SIG-M5 treated with dmso at 0.1 percent for 504 hours (cell line): ENCODE measurements at regions not wholly inside any gene's neighbourhood (a gene's known extent, or its start where the extent isn't known, plus 50 kb on each side); places are given as distances from the start of the nearest gene placed in this dataset.
"Not testable (repeated sequence)": the region's sequence is repeated elsewhere in the genome, so short reads cannot be mapped to it uniquely, and the experiment has no call there.

ENCODE experiments used
- DNase-seq: peaks from one replicate; lab custom pipeline; 2025; ENCODE audit not compliant: unreplicated experiment; lab: John Stamatoyannopoulos, UW

GRCh38 chr9:29616844-29617243 lies 2043.6 kb upstream of the C9orf72 start:
- DNase-seq = no peak

- no peak for DNase-seq
Measured at GRCh38 chr9:29625292-29625731, 2052.0 kb upstream of the C9orf72 start.

GRCh38 chr9:29625931-29626330 lies 2052.7 kb upstream of the C9orf72 start:
- no peak for DNase-seq

GRCh38 chr9:29628856-29629255 lies 2055.6 kb upstream of the C9orf72 start:
- DNase-seq = not testable (repeated sequence)

- DNase-seq = no peak
Measured at GRCh38 chr9:29637471-29638237, 2064.4 kb upstream of the C9orf72 start.

GRCh38 chr9:29640507-29640906 lies 2067.2 kb upstream of the C9orf72 start:
- DNase-seq = no peak

GRCh38 chr9:29644514-29644913 lies 2071.2 kb upstream of the C9orf72 start:
- no peak for DNase-seq

GRCh38 chr9:29647451-29647850 lies 2074.2 kb upstream of the C9orf72 start:
- DNase-seq = no peak

- no peak for DNase-seq
Measured at GRCh38 chr9:29648132-29648531, 2074.9 kb upstream of the C9orf72 start.

- DNase-seq = no peak
Measured at GRCh38 chr9:29648601-29649000, 2075.3 kb upstream of the C9orf72 start.

GRCh38 chr9:29656641-29657406 lies 2083.5 kb upstream of the C9orf72 start:
- DNase-seq = no peak

GRCh38 chr9:29657821-29658220 lies 2084.5 kb upstream of the C9orf72 start:
- no peak for DNase-seq

GRCh38 chr9:29659014-29659413 lies 2085.7 kb upstream of the C9orf72 start:
- no peak for DNase-seq

- no peak for DNase-seq
Measured at GRCh38 chr9:29659736-29660135, 2086.5 kb upstream of the C9orf72 start.

- DNase-seq = no peak
Measured at GRCh38 chr9:29668732-29669131, 2095.5 kb upstream of the C9orf72 start.

GRCh38 chr9:29669613-29670012 lies 2096.3 kb upstream of the C9orf72 start:
- no peak for DNase-seq

- DNase-seq = no peak
Measured at GRCh38 chr9:29685531-29685930, 2112.2 kb upstream of the C9orf72 start.

GRCh38 chr9:29691145-29691544 lies 2117.9 kb upstream of the C9orf72 start:
- DNase-seq = no peak

- DNase-seq = peak; percentile 8
Measured at GRCh38 chr9:29691758-29692407, 2118.6 kb upstream of the C9orf72 start.

- no peak for DNase-seq
Measured at GRCh38 chr9:29697011-29697410, 2123.7 kb upstream of the C9orf72 start.

GRCh38 chr9:29701559-29701958 lies 2128.3 kb upstream of the C9orf72 start:
- no peak for DNase-seq

- no peak for DNase-seq
Measured at GRCh38 chr9:29701971-29702370, 2128.7 kb upstream of the C9orf72 start.
